HEK293 (cell line): ENCODE measurements at regions not wholly inside any gene's neighbourhood (a gene's known extent, or its start where the extent isn't known, plus 50 kb on each side); places are given as distances from the start of the nearest gene placed in this dataset.

Source experiments
- CTCF ChIP-seq: fragments of 450-650 bp; formaldehyde crosslinking; IDR thresholded peaks from 2 replicates; pipeline ENCODE4 v1.5.1; 2016; ENCODE audit warnings: missing biosample characterization, missing genetic modification characterization
- KLF1 ChIP-seq: fragments of 450-650 bp; formaldehyde crosslinking; IDR thresholded peaks from 2 replicates; pipeline ENCODE4 v1.5.1; 2016; ENCODE audit warnings: missing biosample characterization, missing genetic modification characterization
- PATZ1 ChIP-seq: fragments of 450-650 bp; formaldehyde crosslinking; IDR thresholded peaks from 2 replicates; pipeline ENCODE4 v1.5.1; 2016; ENCODE audit warnings: missing biosample characterization, missing genetic modification characterization
- PBX3 ChIP-seq: sonication (generic); formaldehyde crosslinking; IDR thresholded peaks from 2 replicates; pipeline ENCODE4 v1.8.1; 2022; ENCODE audit warnings: mild to moderate bottlenecking, moderate library complexity, missing genetic modification reagents
- YY1 ChIP-seq: fragments of 450-650 bp; formaldehyde crosslinking; IDR thresholded peaks from 2 replicates; pipeline ENCODE4 v1.5.1; 2018; ENCODE audit warnings: missing biosample characterization, missing genetic modification characterization
- ZNF112 ChIP-seq: fragments of 450-650 bp; formaldehyde crosslinking; IDR thresholded peaks from 2 replicates; pipeline ENCODE4 v1.5.0; 2017; ENCODE audit warnings: missing biosample characterization, missing genetic modification characterization
- ZNF138 ChIP-seq: fragments of 450-650 bp; formaldehyde crosslinking; IDR thresholded peaks from 2 replicates; pipeline ENCODE4 v1.5.1; 2016; ENCODE audit warnings: missing biosample characterization, missing genetic modification characterization, borderline replicate concordance
- ZNF426 ChIP-seq: fragments of 450-650 bp; formaldehyde crosslinking; IDR thresholded peaks from 2 replicates; pipeline ENCODE4 v1.5.1; 2017; ENCODE audit warnings: missing biosample characterization, missing genetic modification characterization, mild to moderate bottlenecking, inconsistent platforms, moderate library complexity
- ZNF585B ChIP-seq: fragments of 450-650 bp; formaldehyde crosslinking; IDR thresholded peaks from 2 replicates; pipeline ENCODE4 v1.5.1; 2016; ENCODE audit warnings: missing biosample characterization, missing genetic modification characterization
- TF ChIP-seq, protein P1 (sequence below): fragments of 450-650 bp; formaldehyde crosslinking; IDR thresholded peaks from 2 replicates; pipeline ENCODE4 v1.5.1; 2016; ENCODE audit warnings: missing biosample characterization, missing genetic modification characterization

GRCh38 chr6:154606860-154607259 is 96.4 kb upstream of the CNKSR3 start:
- no peak for TF ChIP-seq CTCF
- no peak for TF ChIP-seq PATZ1 (tag by site-specific recombination)
- no peak for TF ChIP-seq YY1 (tag by site-specific recombination)
- no peak for TF ChIP-seq KLF1 (tag by site-specific recombination)
- TF ChIP-seq ZNF138 (tag by site-specific recombination) = no peak
- no peak for TF ChIP-seq ZNF585B (tag by site-specific recombination)
- TF ChIP-seq, protein P1, sequence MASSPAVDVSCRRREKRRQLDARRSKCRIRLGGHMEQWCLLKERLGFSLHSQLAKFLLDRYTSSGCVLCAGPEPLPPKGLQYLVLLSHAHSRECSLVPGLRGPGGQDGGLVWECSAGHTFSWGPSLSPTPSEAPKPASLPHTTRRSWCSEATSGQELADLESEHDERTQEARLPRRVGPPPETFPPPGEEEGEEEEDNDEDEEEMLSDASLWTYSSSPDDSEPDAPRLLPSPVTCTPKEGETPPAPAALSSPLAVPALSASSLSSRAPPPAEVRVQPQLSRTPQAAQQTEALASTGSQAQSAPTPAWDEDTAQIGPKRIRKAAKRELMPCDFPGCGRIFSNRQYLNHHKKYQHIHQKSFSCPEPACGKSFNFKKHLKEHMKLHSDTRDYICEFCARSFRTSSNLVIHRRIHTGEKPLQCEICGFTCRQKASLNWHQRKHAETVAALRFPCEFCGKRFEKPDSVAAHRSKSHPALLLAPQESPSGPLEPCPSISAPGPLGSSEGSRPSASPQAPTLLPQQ = no peak
- no peak for TF ChIP-seq PBX3
- TF ChIP-seq ZNF112 (tag by site-specific recombination) = no peak
- TF ChIP-seq ZNF426 = no peak
